K562 (cell line): ENCODE measurements at regions not wholly inside any gene's neighbourhood (a gene's known extent, or its start where the extent isn't known, plus 50 kb on each side); places are given as distances from the start of the nearest gene placed in this dataset.

Source experiments
- ATAC-seq: fragments of 200-7000 bp; cut with Tn5 transposase; 3 replicates; pipeline ENCODE4 v1.9.1; 2020; ENCODE audit warnings: moderate library complexity
- BruUV-seq: library from RNA; stranded (reverse); fragments of 400-500 nt; replicated peaks from 2 replicates; lab custom pipeline; 2021; lab: Mats Ljungman, UMichigan
- CTCF ChIA-PET: fragments of 300-600 bp; formaldehyde crosslinking; extraction: SDS; loops from one replicate; lab custom pipeline; 2021; ENCODE audit warnings: low intra/inter-chr PET ratio; lab: Yijun Ruan, JAX
- POLR2A ChIA-PET: fragments of 300-600, 350-650 bp; sonication (Branson Sonifier 250); formaldehyde crosslinking; extraction: SDS; loops from one replicate; lab custom pipeline; 2021; ENCODE audit warnings: antibody characterized with exemption, inconsistent platforms; lab: Yijun Ruan, JAX
- DNase-seq, 4 experiments: peaks; one replicate each; pipeline versions ENCODE4 v3.0.0 to v3.0.0-alpha.2; 2011 to 2018; ENCODE audit warnings: low spot score in 3 of 4, mixed read lengths in 3 of 4; ENCODE audit errors: extremely low read depth in 1 of 4
- FAIRE-seq: peaks from 2 replicates; lab custom pipeline; 2011; peaks lifted over from hg19 to GRCh38; lab: Jason Lieb, UNC
- H2AFZ ChIP-seq: 2 replicates; pipeline ENCODE4 v1.6.0; 2011; ENCODE audit warnings: low read depth, low read length, control low read depth, inconsistent platforms
- H3K27ac ChIP-seq: fragments of 200-600 bp; 3 replicates; pipeline ENCODE4 v1.8.0; 2011; ENCODE audit warnings: low read depth, mild to moderate bottlenecking, control low read depth, inconsistent platforms, low read length, moderate library complexity, mixed read lengths; ENCODE audit errors: extremely low read depth
- H3K27me3 ChIP-seq, 2 experiments: fragments of 300-600 bp in 1 of 2; 2 replicates in 1 of 2; 3 replicates in 1 of 2; pipeline versions ENCODE4 v1.6.0 to v1.8.0; 2011; ENCODE audit warnings: inconsistent platforms in 2 of 2, low read length in 2 of 2, mild to moderate bottlenecking in 1 of 2, mixed read lengths in 1 of 2, moderate library complexity in 1 of 2; ENCODE audit not compliant: control insufficient read depth in 2 of 2, insufficient read depth in 2 of 2
- H3K36me3 ChIP-seq: fragments of 300-600 bp; 3 replicates; pipeline ENCODE4 v1.8.0; 2011; ENCODE audit warnings: mild to moderate bottlenecking, low read length, inconsistent platforms; ENCODE audit not compliant: control insufficient read depth, insufficient read depth
- H3K4me1 ChIP-seq, 2 experiments: fragments of 200-600 bp in 1 of 2; replicated peaks in 1 of 2; 2 replicates in 1 of 2; 3 replicates in 1 of 2; pipeline versions ENCODE4 v1.5.1 to v1.8.0; 2011; ENCODE audit warnings: inconsistent platforms in 2 of 2, low read length in 2 of 2, mild to moderate bottlenecking in 1 of 2, mixed read lengths in 1 of 2, moderate library complexity in 1 of 2; ENCODE audit not compliant: control insufficient read depth in 2 of 2, insufficient read depth in 2 of 2
- H3K4me2 ChIP-seq: 2 replicates; pipeline ENCODE4 v1.6.1; 2011; ENCODE audit warnings: low read length, control low read depth, inconsistent platforms, mixed read lengths; ENCODE audit not compliant: insufficient read depth
- H3K4me3 ChIP-seq: fragments of 200-600 bp; sonication (generic), shearing (Covaris generic); 2 replicates; pipeline ENCODE4 v1.5.1; 2016; ENCODE audit warnings: control low read depth, inconsistent platforms
- H3K79me2 ChIP-seq: fragments of 200-600 bp; 3 replicates; pipeline ENCODE4 v1.8.0; 2011; ENCODE audit warnings: low read length, inconsistent platforms; ENCODE audit not compliant: control insufficient read depth, insufficient read depth
- H3K9ac ChIP-seq, 2 experiments: 2 replicates each; pipeline versions ENCODE4 v1.6.0 to v1.6.1; 2011; ENCODE audit warnings: low read depth in 2 of 2, low read length in 2 of 2, control low read depth in 1 of 2, inconsistent platforms in 1 of 2, mild to moderate bottlenecking in 1 of 2, mixed read lengths in 1 of 2; ENCODE audit not compliant: insufficient read depth in 1 of 2
- H3K9me1 ChIP-seq: one replicate; pipeline ENCODE4 v1.6.0; 2011; ENCODE audit warnings: inconsistent platforms, mild to moderate bottlenecking, low read length, moderate library complexity; ENCODE audit not compliant: control insufficient read depth, insufficient read depth
- H3K9me3 ChIP-seq: replicated peaks from 2 replicates; pipeline ENCODE4 v1.5.1; 2011; ENCODE audit warnings: low read depth, low read length, inconsistent platforms; ENCODE audit not compliant: control insufficient read depth, insufficient read depth
- H4K20me1 ChIP-seq: replicated peaks from 2 replicates; pipeline ENCODE4 v1.6.1; 2011; ENCODE audit warnings: low read length, inconsistent platforms, mixed read lengths; ENCODE audit not compliant: control insufficient read depth, insufficient read depth
- ARID4B ChIP-seq: sonication (generic); formaldehyde crosslinking; IDR thresholded peaks from 2 replicates; pipeline ENCODE4 v1.8.0; 2022; ENCODE audit warnings: mild to moderate bottlenecking, missing genetic modification reagents
- BHLHE40 ChIP-seq: IDR thresholded peaks from 2 replicates; pipeline ENCODE4 v1.6.1; 2011; ENCODE audit warnings: low read length, improper control_type of control experiment
- CBFB ChIP-seq: sonication (generic); formaldehyde crosslinking; IDR thresholded peaks from 2 replicates; pipeline ENCODE4 v1.4.0; 2020; ENCODE audit warnings: mild to moderate bottlenecking, missing genetic modification reagents
- COPS2 ChIP-seq: fragments of 450-650 bp; conservative IDR thresholded peaks from 2 replicates; pipeline ENCODE4 v1.6.1; 2016; ENCODE audit warnings: mild to moderate bottlenecking, moderate library complexity
- ELF1 ChIP-seq: fragments of 200-800 bp; sonication (Bioruptor generic); IDR thresholded peaks from 2 replicates; pipeline ENCODE4 v1.6.1; 2016; ENCODE audit warnings: missing genetic modification characterization, missing compliant biosample characterization
- EWSR1 ChIP-seq: fragments of 450-650 bp; IDR thresholded peaks from 2 replicates; pipeline ENCODE4 v1.6.1; 2018; ENCODE audit warnings: borderline replicate concordance, mild to moderate bottlenecking, low read depth, moderate library complexity; ENCODE audit not compliant: partially characterized antibody
- FOXK1 ChIP-seq: sonication (generic); formaldehyde crosslinking; IDR thresholded peaks from 2 replicates; pipeline ENCODE4 v1.8.0; 2022; ENCODE audit warnings: missing genetic modification reagents, mild to moderate bottlenecking, borderline replicate concordance
- JUNB ChIP-seq: fragments of 450-650 bp; formaldehyde crosslinking; conservative IDR thresholded peaks from 2 replicates; pipeline ENCODE4 v1.4.0; 2020; ENCODE audit warnings: mild to moderate bottlenecking
- LCOR ChIP-seq: sonication (generic); formaldehyde crosslinking; IDR thresholded peaks from 2 replicates; pipeline ENCODE4 v1.8.0; 2022; ENCODE audit warnings: mild to moderate bottlenecking, missing genetic modification reagents
- MECOM ChIP-seq: fragments of 250-450 bp; sonication (Bioruptor Pico); IDR thresholded peaks from 2 replicates; pipeline ENCODE4 v1.8.0; 2022; ENCODE audit warnings: inconsistent platforms
- SLC30A9 ChIP-seq: fragments of 250-450 bp; sonication (Bioruptor Pico); IDR thresholded peaks from 2 replicates; pipeline ENCODE4 v1.8.0; 2022; ENCODE audit warnings: mild to moderate bottlenecking, moderate library complexity
- WHSC1 ChIP-seq: IDR thresholded peaks from one replicate; pipeline ENCODE4 v1.6.1; 2012; ENCODE audit warnings: low read length, control low read depth, inconsistent platforms
- ZBTB17 ChIP-seq: fragments of 450-650 bp; formaldehyde crosslinking; IDR thresholded peaks from 2 replicates; pipeline ENCODE4 v1.4.0; 2020; ENCODE audit warnings: mild to moderate bottlenecking
- WGBS: fragments of 100-300 bp; shearing (Covaris generic); methylation state at CpG from one replicate; pipeline ENCODE4 v1.1.6; 2016; ENCODE audit warnings: low coverage, mixed read lengths; ENCODE audit not compliant: insufficient coverage; ENCODE audit errors: missing lambda C conversion rate; 5-methylcytosine and 5-hydroxymethylcytosine counted together
- in situ Hi-C: fragments of 300-500 bp; cut with MboI; formaldehyde crosslinking; loops from 4 replicates; pipeline ENCODE4 v1.15.0; 2018; ENCODE audit warnings: inconsistent platforms, mixed read lengths
- intact Hi-C: fragments of 100-400 bp; cut with micrococcal nuclease; formaldehyde crosslinking; loops from 2 replicates; pipeline ENCODE4 v1.14.2; 2022

GRCh38 chr17:36778448-36778847, 158.8 kb upstream of the LHX1 start:
- 0% methylated on average over 8 of the region's 8 CpGs for WGBS
- ChIA-PET POLR2A (interaction anchor here (0.7 to 1.0 kb wide), 2 partner anchors 100 to 233 kb away, joined by 3 read pairs; partner anchors contain the start of gene GGNBP2), CTCF (no interaction called here)
- Histone ChIP-seq H3K79me2 (no peaks in the 10 kb centered on the region), H3K4me2 (no peak overlapping the region), H3K36me3 (no peaks in the 10 kb centered on the region), H4K20me1 (no peaks in the 10 kb centered on the region), H3K27me3 (peaks cover 6 to 39% of the 10 kb centered on the region in 2 experiments; a peak in 3 of 5 replicates), H3K4me3 (no peak overlapping the region), H3K4me1 (no peaks in the 10 kb centered on the region), H3K9ac (no peak overlapping the region; a peak in 1 of 4 replicates), H3K9me3 (no peaks in the 10 kb centered on the region), H3K27ac (no peak overlapping the region), H3K9me1 (no peaks in the 10 kb centered on the region), H2AFZ (no peak overlapping the region)
- no peak for FAIRE-seq
- in situ Hi-C loops = no loop called here
- no peak for ATAC-seq
- BruUV-seq = no TSS peak
- TF ChIP-seq BHLHE40 = no peak
- no peak for TF ChIP-seq ELF1
- no peak for TF ChIP-seq ZBTB17 (CRISPR knock-in tag)
- TF ChIP-seq CBFB = no peak
- TF ChIP-seq MECOM (CRISPR knock-in tag) = no peak
- TF ChIP-seq EWSR1 = no peak
- no peak for TF ChIP-seq JUNB (CRISPR knock-in tag)
- TF ChIP-seq SLC30A9 (CRISPR knock-in tag) = no peak
- no peak for TF ChIP-seq ARID4B (CRISPR knock-in tag)
- TF ChIP-seq WHSC1 = no peak
- no peak for TF ChIP-seq COPS2
- no peak for TF ChIP-seq FOXK1 (CRISPR knock-in tag)
- TF ChIP-seq LCOR = no peak
- no peak for DNase-seq
- intact Hi-C loops = no loop called here
